ENCODE measurements at regions not wholly inside any gene's neighbourhood (a gene's known extent, or its start where the extent isn't known, plus 50 kb on each side); places are given as distances from the start of the nearest gene placed in this dataset.
A peak's percentile ranks its signal among the peaks of the same experiment; 100 is the strongest.
"Not testable (repeated sequence)": the region's sequence is repeated elsewhere in the genome, so short reads cannot be mapped to it uniquely, and the experiment has no call there.

GRCh38 chr14:106013879-106014376, 487.5 kb downstream of the TMEM121 start:
- Histone ChIP-seq H3K27ac (no peak overlapping the region), H3K36me3 (ENCODE audit: insufficient read depth, low read length) (no peaks in the 10 kb centered on the region), H3K4me3 (no peak overlapping the region), H3K9ac (ENCODE audit: insufficient read length) (no peak overlapping the region), H3K9me3 (ENCODE audit: low read depth, low read length) (no peaks in the 10 kb centered on the region)
- no peak for TF ChIP-seq POLR2AphosphoS5 (IDR thresholded peaks at IDR 0.05; ENCODE audit: borderline replicate concordance, low read depth, low read length)
- no peak for TF ChIP-seq FOXP2 (optimal IDR thresholded peaks at IDR 0.05; ENCODE audit: control extremely low read depth, extremely low read length, insufficient read depth)
- no peak for TF ChIP-seq EZH2 (IDR thresholded peaks at IDR 0.05)
- no peak for DNase-seq (ENCODE audit: low read depth, low spot score)

- H3K27ac ChIP-seq; H3K36me3 ChIP-seq (ENCODE audit: insufficient read depth, low read length); H3K4me3 ChIP-seq; H3K9me3 ChIP-seq (ENCODE audit: low read depth, low read length); H3K9ac ChIP-seq (ENCODE audit: insufficient read length); DNase-seq (ENCODE audit: low read depth, low spot score): not testable (repeated sequence)
Observed at GRCh38 chr14:106017952-106018351, 491.6 kb downstream of the TMEM121 start.

- Histone ChIP-seq H3K36me3 (ENCODE audit: insufficient read depth, low read length) (no peaks in the 10 kb centered on the region), H3K9ac (ENCODE audit: insufficient read length) (no peak overlapping the region), H3K4me3 (no peak overlapping the region), H3K27ac (no peak overlapping the region), H3K9me3 (ENCODE audit: low read depth, low read length) (no peaks in the 10 kb centered on the region)
- TF ChIP-seq POLR2AphosphoS5 (IDR thresholded peaks at IDR 0.05; ENCODE audit: borderline replicate concordance, low read depth, low read length) (no peak), FOXP2 (optimal IDR thresholded peaks at IDR 0.05; ENCODE audit: control extremely low read depth, extremely low read length, insufficient read depth) (no peak), EZH2 (IDR thresholded peaks at IDR 0.05) (no peak)
- DNase-seq (ENCODE audit: low read depth, low spot score): no peak
Observed at GRCh38 chr14:106021832-106022231, 495.4 kb downstream of the TMEM121 start.

GRCh38 chr14:106022648-106023047, 496.3 kb downstream of the TMEM121 start:
- H3K9ac ChIP-seq (ENCODE audit: insufficient read length); H3K36me3 ChIP-seq (ENCODE audit: insufficient read depth, low read length); H3K4me3 ChIP-seq; H3K9me3 ChIP-seq (ENCODE audit: low read depth, low read length): not testable (repeated sequence)
- peak overlapping the region; percentile 25; the same call in 1 of the 2 replicates for H3K27ac ChIP-seq
- DNase-seq (ENCODE audit: low read depth, low spot score): peak; percentile 28

- H3K9me3 ChIP-seq (ENCODE audit: low read depth, low read length): no peaks in the 10 kb centered on the region
- DNase-seq (ENCODE audit: low read depth, low spot score): no peak
- no peaks in the 10 kb centered on the region for H3K36me3 ChIP-seq (ENCODE audit: insufficient read depth, low read length)
- H3K27ac ChIP-seq: no peak overlapping the region
- TF ChIP-seq FOXP2 (optimal IDR thresholded peaks at IDR 0.05; ENCODE audit: control extremely low read depth, extremely low read length, insufficient read depth): no peak
- TF ChIP-seq EZH2 (IDR thresholded peaks at IDR 0.05): no peak
- TF ChIP-seq POLR2AphosphoS5 (IDR thresholded peaks at IDR 0.05; ENCODE audit: borderline replicate concordance, low read depth, low read length): no peak
- H3K4me3 ChIP-seq: no peak overlapping the region
- H3K9ac ChIP-seq (ENCODE audit: insufficient read length): no peak overlapping the region
Observed at GRCh38 chr14:106023411-106023810, 497.0 kb downstream of the TMEM121 start.

GRCh38 chr14:106024983-106025604, 498.7 kb downstream of the TMEM121 start:
- TF ChIP-seq FOXP2 (optimal IDR thresholded peaks at IDR 0.05; ENCODE audit: control extremely low read depth, extremely low read length, insufficient read depth) (no peak), EZH2 (IDR thresholded peaks at IDR 0.05) (no peak), POLR2AphosphoS5 (IDR thresholded peaks at IDR 0.05; ENCODE audit: borderline replicate concordance, low read depth, low read length) (no peak)
- Histone ChIP-seq H3K9ac (ENCODE audit: insufficient read length) (no peak overlapping the region), H3K4me3 (no peak overlapping the region), H3K27ac (no peak overlapping the region), H3K36me3 (ENCODE audit: insufficient read depth, low read length) (no peaks in the 10 kb centered on the region), H3K9me3 (ENCODE audit: low read depth, low read length) (no peaks in the 10 kb centered on the region)
- no peak for DNase-seq (ENCODE audit: low read depth, low spot score)

- no peaks in the 10 kb centered on the region for H3K36me3 ChIP-seq (ENCODE audit: insufficient read depth, low read length)
- no peak overlapping the region for H3K9ac ChIP-seq (ENCODE audit: insufficient read length)
- TF ChIP-seq POLR2AphosphoS5 (IDR thresholded peaks at IDR 0.05; ENCODE audit: borderline replicate concordance, low read depth, low read length) (no peak), FOXP2 (optimal IDR thresholded peaks at IDR 0.05; ENCODE audit: control extremely low read depth, extremely low read length, insufficient read depth) (no peak), EZH2 (IDR thresholded peaks at IDR 0.05) (no peak)
- H3K4me3 ChIP-seq: no peak overlapping the region
- no peak for DNase-seq (ENCODE audit: low read depth, low spot score)
- no peak overlapping the region for H3K27ac ChIP-seq
- H3K9me3 ChIP-seq (ENCODE audit: low read depth, low read length): no peaks in the 10 kb centered on the region
Observed at GRCh38 chr14:106026026-106026425, 499.6 kb downstream of the TMEM121 start.

GRCh38 chr14:106027759-106028158, 501.4 kb downstream of the TMEM121 start:
- not testable (repeated sequence) for H3K9me3 ChIP-seq (ENCODE audit: low read depth, low read length); H3K27ac ChIP-seq; DNase-seq (ENCODE audit: low read depth, low spot score); H3K36me3 ChIP-seq (ENCODE audit: insufficient read depth, low read length); H3K9ac ChIP-seq (ENCODE audit: insufficient read length); H3K4me3 ChIP-seq

- Histone ChIP-seq H3K36me3 (ENCODE audit: insufficient read depth, low read length) (no peaks in the 10 kb centered on the region), H3K4me3 (no peak overlapping the region), H3K9me3 (ENCODE audit: low read depth, low read length) (no peaks in the 10 kb centered on the region), H3K27ac (no peak overlapping the region), H3K9ac (ENCODE audit: insufficient read length) (no peak overlapping the region)
- no peak for DNase-seq (ENCODE audit: low read depth, low spot score)
- TF ChIP-seq EZH2 (IDR thresholded peaks at IDR 0.05) (no peak), FOXP2 (optimal IDR thresholded peaks at IDR 0.05; ENCODE audit: control extremely low read depth, extremely low read length, insufficient read depth) (no peak), POLR2AphosphoS5 (IDR thresholded peaks at IDR 0.05; ENCODE audit: borderline replicate concordance, low read depth, low read length) (no peak)
Observed at GRCh38 chr14:106029959-106030358, 503.6 kb downstream of the TMEM121 start.

Data from SK-N-MC (cell line).